CD4-positive, alpha-beta T cell treated with Interleukin-17A for 1 hour (primary cell): ENCODE measurements at regions not wholly inside any gene's neighbourhood (a gene's known extent, or its start where the extent isn't known, plus 50 kb on each side); places are given as distances from the start of the nearest gene placed in this dataset.

Experiments used
- DNase-seq: peaks from one replicate; pipeline ENCODE4 v3.0.0-alpha.2; 2020

GRCh38 chr3:71887256-71887655 lies 102.3 kb upstream of the PROK2 start:
- DNase-seq, result no peak

GRCh38 chr3:71885006-71885405 lies 100.1 kb upstream of the PROK2 start:
- DNase-seq, result no peak

GRCh38 chr3:71881732-71882131 lies 96.8 kb upstream of the PROK2 start:
- DNase-seq, result no peak

- DNase-seq, result no peak
These were observed 96.1 kb upstream of the PROK2 start for GRCh38 chr3:71881041-71881440.

- DNase-seq, result no peak
These were observed 94.1 kb upstream of the PROK2 start for GRCh38 chr3:71879089-71879488.

GRCh38 chr3:71876135-71877105 lies 91.5 kb upstream of the PROK2 start:
- DNase-seq, result no peak

GRCh38 chr3:71875461-71875947 lies 90.6 kb upstream of the PROK2 start:
- DNase-seq, result peak; percentile 73

GRCh38 chr3:71874618-71875017 lies 89.7 kb upstream of the PROK2 start:
- no peak for DNase-seq

- no peak for DNase-seq
These were observed 88.2 kb upstream of the PROK2 start for GRCh38 chr3:71873093-71873611.

- no peak for DNase-seq
These were observed 87.3 kb upstream of the PROK2 start for GRCh38 chr3:71872256-71872655.

GRCh38 chr3:71870966-71871512 lies 86.1 kb upstream of the PROK2 start:
- DNase-seq, result no peak

GRCh38 chr3:71868876-71869275 lies 83.9 kb upstream of the PROK2 start:
- DNase-seq, result no peak

GRCh38 chr3:71865727-71866126 lies 80.8 kb upstream of the PROK2 start:
- no peak for DNase-seq

- no peak for DNase-seq
These were observed 78.7 kb upstream of the PROK2 start for GRCh38 chr3:71863563-71864190.

- no peak for DNase-seq
These were observed 77.6 kb upstream of the PROK2 start for GRCh38 chr3:71862371-71863140.

GRCh38 chr3:71859123-71859519 lies 74.2 kb upstream of the PROK2 start:
- DNase-seq, result peak; percentile 74

GRCh38 chr3:71858503-71859122 lies 73.7 kb upstream of the PROK2 start:
- DNase-seq, result no peak

- no peak for DNase-seq
These were observed 73.0 kb upstream of the PROK2 start for GRCh38 chr3:71857956-71858355.

- DNase-seq, result no peak
These were observed 69.8 kb upstream of the PROK2 start for GRCh38 chr3:71854706-71855105.

- no peak for DNase-seq
These were observed 69.1 kb upstream of the PROK2 start for GRCh38 chr3:71854096-71854495.

GRCh38 chr3:71851878-71852277 lies 66.9 kb upstream of the PROK2 start:
- no peak for DNase-seq

GRCh38 chr3:71850654-71851053 lies 65.7 kb upstream of the PROK2 start:
- DNase-seq, result no peak
